HG02623 (cell line): ENCODE measurements at regions not wholly inside any gene's neighbourhood (a gene's known extent, or its start where the extent isn't known, plus 50 kb on each side); places are given as distances from the start of the nearest gene placed in this dataset.

Experiments
- ATAC-seq: cut with Tn5 transposase; IDR thresholded peaks from one replicate; pipeline ENCODE4 v1.9.1; 2021; ENCODE audit warnings: moderate library complexity; ENCODE audit not compliant: unreplicated experiment

DNA sequence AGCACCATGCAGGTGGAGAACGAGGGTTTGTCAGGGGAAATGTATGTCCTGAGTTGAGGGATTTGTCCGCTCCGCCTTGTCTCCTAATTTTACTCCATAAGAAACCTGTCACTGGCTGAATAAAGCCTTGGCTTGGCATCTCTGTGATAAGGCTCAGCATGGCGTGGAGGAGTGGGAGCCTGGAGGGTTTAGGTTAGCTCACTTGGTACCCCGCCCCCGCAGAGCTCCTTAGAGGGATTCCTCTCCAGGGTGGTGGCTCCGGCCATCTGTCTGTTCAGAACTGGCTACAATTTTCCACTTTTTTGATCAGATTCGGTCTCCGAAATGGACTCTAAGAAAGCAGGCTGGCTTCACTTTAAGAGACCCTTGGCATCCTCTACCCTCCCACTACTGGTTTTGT lies 192.2 kb upstream of the SYNDIG1 start:
- no peak for ATAC-seq

DNA sequence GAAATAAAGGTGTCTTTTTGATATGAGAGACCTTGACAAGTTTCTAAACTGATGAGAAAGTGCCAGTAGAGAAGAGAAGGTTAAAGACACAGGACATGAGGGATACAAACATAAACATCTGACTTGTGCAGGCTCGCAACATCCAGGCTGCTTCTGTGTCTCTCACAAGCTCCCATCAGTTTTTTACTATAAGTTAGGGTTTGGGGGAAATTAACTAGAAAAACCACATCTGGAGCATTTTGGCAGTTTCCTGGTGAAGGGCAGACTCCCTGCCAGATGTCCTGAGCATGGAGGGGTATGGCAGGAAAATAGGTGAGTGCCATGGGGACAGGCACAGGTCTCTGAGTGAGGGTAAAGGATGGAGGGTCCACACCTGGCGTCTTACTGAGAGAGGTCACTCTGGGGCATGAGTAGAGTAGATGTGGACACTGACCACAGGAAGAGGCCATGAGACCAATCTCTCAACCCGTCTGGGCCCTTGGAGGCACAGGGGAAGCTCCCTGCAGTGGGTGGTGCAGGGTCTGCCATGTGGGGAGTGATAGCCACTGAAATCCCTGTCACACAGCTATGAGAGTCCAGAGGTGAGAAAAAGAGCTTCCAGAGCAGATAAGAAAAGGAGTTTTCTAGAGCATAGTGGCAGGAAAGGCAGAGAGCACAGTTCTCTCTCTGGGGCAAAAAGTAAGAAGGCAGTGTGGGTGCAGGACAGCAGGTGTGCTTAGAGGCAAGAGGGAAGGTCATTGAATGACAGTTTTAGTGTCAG lies 193.3 kb upstream of the SYNDIG1 start:
- ATAC-seq: no peak

DNA sequence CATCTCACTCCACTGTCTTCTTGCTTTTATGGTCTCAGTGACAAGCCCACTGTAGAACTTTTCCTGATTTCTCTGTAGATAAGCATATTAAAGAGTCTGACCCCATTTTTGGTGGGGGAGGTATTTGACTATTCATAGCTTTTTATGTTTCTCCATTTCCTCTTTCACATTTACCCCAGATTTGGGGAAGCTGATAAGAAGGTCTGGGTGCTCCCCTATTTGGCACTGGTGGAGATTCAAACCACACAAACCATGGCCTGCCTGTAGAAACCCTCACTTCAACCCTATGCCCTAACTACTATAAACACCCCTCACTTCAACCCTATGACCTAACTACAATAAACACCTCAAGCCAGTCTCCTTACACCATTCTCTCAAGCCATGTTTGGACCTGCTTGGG lies 196.2 kb upstream of the SYNDIG1 start:
- no peak for ATAC-seq

DNA sequence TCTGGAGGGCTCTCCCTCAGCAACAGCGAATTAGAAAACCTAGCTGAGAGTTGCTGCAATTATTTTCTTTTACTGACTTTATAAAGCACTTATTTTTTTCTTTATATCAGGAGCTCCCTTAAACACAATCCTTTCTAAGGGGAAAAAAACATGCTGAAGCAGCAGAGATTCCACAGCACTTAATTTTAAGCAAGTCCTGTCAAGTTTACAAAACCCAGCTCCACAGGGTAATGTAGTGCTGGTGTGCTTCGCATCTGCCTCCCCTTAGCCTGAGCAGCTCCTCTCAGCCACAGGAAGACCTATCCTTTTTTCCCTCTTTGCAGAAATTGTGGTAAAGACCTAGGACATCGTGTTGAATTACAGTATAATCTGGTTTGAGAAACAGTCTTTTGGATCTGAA lies 208.1 kb upstream of the SYNDIG1 start:
- no peak for ATAC-seq

DNA sequence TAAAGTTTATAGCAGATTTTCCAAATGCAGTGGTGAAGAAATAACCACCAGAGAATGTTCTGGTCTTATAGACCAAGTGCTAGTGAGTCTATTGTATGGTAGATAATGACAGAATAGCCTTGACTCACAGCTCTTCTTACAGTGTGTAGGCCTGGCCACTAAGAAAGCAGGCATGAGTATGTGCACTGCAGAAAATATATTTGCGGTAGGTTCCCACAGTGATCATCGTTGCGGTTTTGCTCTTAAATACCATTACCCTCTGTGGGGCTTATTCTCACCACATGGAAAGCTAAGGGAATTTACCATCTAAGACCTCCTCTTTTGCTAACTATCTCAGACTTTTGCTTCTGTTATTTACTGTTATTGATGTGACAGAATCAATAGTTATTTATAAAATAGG lies 212.3 kb upstream of the SYNDIG1 start:
- no peak for ATAC-seq

DNA sequence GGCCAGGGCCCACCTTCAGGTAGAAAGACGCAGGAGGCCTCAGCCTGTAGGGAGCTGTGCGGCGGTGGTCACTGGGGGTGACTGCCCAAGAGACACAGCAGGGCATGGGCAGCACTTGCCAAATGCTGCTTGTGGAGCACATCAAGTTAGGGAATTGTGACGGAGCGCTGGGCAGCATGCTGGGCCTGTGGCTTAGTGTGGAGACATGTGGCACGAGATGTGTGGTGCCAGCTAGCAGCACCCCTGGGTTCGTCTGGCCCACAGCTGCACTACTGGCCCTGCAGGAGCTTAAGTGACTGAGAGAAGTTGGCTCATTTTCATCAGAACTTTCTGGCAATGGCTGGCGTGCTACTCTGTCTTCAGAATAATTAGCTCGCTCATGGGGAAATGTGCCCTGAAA lies 213.1 kb upstream of the SYNDIG1 start:
- no peak for ATAC-seq

DNA sequence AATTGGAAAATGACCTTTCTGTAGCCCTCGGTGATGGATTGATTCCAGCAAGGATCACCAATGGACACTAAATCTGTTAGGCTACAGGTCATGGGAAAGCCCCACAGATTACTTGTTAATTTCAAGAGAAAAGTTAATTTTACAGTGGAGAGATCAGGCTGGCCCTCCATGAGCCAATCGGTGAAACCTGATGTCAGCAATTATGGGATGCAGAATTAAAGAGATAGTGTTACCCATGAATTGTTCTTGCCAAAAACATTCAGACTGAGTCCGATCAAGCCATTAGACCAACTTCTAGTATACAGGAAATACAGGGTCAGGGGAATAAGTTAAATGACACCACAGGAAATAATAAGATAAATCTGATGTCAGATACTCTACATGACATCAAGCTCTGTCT lies 214.9 kb upstream of the SYNDIG1 start:
- no peak for ATAC-seq

DNA sequence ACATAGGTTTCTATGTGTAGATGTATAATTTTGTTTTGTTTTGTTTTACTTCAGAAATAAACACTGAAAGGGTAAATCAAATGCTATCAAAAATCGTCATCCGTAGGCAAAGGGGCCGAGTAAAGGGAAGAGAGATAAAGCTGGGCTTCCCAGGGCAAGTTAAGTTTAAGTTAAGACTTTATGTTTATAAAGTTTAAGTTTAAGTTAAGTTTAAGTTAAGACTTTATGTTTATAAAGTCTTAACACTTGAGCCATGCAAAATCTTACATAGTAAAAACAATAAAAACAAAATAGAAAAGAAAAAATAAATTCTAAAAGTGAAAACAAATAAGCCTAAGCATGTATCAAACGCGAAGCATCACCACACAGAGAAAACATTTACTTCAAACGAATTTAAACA lies 216.1 kb upstream of the SYNDIG1 start:
- no peak for ATAC-seq

DNA sequence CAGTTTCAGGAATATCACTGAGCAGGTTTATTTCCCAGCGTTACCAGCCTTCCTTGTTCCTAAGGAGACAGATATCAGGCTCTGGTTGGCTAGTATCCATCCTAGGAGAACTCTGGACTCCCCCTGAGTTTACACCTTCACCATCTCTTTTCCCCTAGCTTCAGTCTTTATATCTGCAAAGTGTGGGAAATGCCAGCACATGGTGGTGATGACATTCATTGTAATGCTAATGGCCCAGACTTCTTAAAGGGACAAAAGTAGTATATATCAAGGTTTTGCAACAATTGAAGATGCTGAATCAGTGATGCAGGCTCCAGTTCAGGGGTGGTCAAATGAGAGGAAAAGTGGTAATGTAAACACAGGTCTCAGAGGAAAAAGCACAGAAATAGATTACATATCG lies 224.3 kb upstream of the SYNDIG1 start:
- ATAC-seq: no peak

DNA sequence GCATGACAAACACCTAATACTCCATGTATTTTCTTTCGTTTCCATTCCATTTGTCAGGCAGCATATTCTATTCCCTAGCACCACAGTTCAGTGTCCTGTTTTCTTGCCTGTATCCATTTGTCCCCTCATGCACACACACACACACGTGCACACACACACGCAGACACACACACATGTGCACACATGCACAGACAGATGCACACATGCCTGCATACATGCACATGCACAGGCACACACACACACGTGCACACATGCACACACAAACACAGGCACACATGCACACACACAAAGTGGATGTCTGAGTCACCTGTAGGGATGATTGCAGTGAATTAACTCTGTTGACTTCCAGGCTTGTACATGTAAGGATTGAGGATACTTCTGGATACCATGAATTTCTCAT lies 226.7 kb upstream of the SYNDIG1 start:
- ATAC-seq: no peak

DNA sequence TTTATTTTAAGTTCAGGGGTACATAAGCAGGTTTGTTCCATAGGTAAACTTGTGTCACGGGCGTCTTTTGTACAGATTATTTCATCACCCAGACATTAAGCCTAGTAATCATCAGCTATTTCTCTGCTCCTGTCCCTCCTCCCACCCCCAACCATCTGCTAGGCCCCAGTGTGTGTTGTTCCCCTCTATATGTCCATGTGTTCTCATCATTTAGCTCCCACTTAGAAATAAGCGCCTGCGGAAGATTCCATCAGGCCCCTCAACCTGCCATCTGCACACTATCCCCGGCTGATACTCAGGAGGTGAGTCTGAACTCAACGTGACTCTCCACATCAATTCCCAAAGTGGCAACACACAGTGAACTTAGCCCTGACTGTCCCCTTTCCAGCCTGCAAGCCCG lies 228.0 kb upstream of the SYNDIG1 start:
- ATAC-seq: no peak

DNA sequence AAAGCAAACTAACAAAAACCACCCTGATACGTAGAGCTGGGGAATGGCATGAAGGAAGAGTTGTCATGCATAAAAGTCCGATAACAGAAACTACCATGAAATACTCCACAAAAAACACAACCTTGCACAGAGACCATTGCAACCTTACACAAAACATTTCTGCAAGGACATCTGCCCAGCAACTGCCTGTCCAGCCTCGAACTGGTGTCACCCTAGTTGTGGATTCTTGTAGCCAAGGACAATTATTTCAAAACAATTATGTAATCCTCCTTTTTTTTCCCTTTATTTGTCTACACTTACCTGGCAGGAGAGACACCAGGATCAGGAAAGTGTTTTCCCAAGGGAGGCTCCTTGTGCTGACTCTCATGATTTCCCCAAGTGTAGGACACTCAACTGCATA lies 232.5 kb upstream of the SYNDIG1 start:
- no peak for ATAC-seq

DNA sequence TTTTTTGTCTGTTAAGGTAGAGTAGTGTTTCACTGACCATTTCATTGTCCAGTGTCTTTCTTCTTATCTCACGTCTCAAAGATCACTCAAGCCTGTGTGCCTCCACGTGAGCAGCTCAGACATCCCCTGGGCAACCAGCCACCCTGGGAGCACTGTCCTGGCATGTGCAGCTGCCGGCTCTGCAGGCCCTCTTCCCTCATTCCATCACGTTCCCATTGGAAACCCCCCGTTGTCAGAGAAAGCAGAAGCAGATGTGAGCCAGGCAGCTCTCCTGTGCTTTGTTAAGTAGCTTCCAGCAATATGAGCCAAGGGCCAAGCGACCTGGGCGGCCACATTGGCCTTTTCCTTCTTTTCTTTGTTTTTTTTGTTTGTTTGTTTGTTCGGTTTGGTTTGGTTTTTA lies 233.2 kb upstream of the SYNDIG1 start:
- ATAC-seq: no peak

DNA sequence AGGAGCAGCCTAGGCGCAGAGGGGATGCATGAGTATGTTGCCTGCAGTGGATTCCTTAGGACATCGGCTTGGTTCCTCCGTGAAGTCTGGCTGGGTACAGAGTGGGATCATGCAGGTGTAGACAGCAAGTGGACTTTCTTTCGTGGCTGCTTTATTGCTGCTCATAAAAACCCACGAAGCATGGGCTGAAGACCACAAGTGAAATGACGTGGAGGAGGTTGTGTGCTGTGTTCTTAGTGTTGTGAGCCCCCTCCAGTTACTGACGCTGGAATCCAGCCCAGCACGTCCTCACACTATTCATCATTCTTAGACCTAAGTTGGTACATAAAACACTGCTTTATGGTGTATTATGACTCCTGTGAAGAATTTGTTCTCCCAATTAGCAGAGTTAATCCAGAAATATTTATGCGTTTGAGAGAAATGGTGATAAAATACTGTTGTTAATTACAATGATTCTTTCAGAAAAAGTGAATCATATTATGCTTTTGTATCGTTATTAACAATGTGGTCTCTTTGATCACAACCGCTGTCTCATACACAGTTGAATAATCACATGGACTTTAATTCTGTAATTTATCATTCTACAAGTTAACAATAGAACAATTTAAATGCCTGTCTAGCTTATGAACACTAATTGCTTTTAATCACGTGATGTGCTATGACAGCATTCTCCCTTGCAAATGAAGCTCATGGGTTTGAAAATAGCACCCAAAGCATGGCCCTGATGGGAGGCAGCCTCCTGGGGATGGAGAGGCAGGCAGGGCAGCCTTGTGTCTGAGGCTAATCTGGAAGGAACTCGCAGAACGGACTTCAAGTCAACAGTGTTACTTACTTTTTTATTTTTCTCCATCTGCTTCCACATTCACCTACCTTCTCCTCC lies 233.9 kb upstream of the SYNDIG1 start:
- ATAC-seq: no peak

DNA sequence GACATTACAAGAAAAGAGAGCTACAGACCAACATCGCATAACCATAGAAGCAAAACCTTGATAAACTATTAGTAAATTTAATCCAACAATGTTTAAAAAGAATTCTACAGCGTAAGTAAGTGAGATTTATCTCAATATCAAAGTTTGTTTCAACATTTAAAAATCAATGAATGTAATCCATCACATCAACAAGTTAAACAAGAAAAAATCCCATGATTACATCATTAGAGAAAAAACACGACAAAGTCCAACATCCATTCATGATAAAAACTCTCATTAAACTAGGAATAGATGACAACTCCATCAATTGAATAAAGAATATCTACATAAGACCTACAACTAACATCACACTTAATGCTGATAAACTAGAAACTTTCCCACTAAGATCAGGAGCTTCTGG lies 239.0 kb upstream of the GGTLC1 start:
- ATAC-seq: no peak

DNA sequence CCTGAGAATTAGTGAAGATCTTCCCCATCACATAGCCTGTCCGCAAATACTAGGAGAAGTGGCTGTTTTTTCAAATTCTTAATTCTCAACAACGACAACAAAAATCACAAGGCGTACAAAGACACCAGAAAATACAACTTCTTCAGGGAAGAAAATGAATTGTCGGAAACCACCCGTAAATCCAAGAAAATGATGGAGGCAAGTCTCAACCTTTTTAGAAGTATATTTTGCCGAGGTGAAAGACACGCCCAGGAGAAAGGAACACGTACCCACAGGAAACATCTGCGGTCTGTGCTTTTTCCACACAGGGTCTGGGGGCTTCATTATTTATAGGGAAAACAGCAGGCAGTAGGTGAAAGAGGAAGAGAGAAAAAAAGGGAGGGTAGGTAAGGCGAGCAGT lies 223.9 kb upstream of the GGTLC1 start:
- no peak for ATAC-seq

DNA sequence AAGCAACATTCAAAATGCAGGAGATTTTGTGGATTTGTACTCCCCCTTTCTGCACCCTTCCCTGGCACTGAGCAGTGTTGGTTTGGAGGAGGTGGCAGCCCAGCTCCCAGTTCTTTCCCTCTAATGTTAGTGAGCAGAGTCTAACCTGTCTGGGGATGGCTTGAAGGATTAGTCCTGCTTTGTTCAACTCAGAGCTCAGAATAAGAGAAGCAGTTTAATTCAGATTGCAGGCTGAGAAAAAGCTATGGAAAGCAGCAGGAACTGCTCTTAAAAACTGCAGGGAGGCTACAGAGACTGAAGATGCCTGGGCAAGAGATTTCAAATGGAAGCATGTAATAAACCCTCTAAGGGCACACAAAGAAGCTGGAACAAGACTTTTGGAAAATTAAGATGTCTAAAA lies 223.4 kb upstream of the GGTLC1 start:
- ATAC-seq: no peak

DNA sequence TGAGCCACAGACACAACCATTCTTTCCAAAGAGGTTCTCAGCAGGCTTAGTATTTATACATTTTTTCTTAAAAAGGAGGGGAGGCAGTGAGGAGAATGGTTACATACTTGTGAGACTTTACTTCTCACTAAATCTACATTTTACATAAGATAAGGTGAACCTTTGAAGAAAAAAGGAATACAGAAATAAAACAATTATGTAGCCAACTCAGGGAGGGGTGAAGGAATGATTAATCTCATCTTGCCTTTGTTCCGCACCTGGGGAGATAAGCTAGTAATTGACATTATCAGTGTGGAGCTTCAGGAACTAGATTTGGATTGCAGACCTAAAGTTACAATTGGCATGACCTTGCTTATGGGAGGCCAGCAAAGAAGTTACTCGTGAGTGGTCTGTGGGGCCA lies 221.8 kb upstream of the GGTLC1 start:
- ATAC-seq: no peak

DNA sequence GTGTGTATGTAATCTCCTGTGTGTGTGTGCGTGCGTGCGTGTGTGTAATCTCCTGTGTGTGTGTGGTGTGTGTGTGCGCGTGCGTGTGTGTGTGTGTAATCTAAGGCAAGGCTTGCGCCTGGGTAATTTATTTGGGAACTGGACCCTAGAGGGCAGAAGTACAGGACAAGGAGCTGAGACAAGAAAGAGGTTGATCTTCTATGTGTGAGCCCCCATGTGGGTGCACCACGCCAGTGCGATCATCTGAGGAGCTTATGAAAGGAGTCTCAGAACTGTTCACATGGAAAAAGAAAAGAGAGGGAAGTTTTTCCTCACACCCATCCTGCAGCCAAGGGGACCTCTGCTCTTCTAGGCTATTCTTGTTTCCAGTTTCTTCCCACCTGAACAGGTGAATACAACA lies 220.1 kb upstream of the GGTLC1 start:
- ATAC-seq: no peak

DNA sequence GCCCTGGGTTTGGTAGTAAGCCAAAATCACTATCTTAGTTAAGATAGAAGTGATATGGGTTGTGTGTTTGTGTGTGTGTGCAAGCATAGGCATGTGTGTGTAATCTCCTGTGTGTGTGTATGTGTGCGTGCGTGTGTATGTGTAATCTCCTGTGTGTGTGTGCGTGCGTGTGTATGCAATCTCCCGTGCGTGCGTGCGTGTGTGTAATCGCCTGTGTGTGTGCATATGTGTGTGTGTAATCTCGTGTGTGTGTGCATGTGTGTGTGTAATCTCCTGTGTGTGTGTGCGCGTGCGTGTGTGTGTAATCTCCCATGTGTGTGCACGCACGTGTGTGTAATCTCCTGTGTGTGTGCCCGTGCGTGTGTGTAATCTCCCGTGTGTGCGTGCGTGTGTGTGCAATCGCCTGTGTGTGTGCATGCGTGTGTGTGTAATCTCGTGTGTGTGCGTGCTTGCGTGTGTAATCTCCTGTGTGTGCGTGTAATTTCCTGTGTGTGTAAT lies 219.3 kb upstream of the GGTLC1 start:
- no peak for ATAC-seq

DNA sequence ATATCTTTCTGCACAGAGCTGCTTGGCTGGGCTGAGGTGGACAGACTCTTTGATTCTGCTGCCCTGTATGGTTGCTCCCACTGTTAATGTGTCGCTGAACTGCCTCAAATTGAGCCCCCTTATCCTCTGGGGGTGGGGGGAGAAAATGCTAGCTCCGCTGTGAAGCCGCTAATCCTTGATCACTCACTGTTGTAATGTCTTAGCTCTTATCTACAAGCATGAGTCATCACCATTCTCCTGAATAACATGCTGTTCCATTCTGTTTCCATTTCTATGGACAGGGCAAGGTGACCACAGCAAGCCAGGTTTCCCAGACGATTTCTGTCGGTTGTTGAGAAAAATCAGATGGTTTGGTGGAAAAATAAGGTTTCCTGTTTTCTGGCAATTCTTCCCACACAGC lies 218.4 kb upstream of the GGTLC1 start:
- no peak for ATAC-seq

DNA sequence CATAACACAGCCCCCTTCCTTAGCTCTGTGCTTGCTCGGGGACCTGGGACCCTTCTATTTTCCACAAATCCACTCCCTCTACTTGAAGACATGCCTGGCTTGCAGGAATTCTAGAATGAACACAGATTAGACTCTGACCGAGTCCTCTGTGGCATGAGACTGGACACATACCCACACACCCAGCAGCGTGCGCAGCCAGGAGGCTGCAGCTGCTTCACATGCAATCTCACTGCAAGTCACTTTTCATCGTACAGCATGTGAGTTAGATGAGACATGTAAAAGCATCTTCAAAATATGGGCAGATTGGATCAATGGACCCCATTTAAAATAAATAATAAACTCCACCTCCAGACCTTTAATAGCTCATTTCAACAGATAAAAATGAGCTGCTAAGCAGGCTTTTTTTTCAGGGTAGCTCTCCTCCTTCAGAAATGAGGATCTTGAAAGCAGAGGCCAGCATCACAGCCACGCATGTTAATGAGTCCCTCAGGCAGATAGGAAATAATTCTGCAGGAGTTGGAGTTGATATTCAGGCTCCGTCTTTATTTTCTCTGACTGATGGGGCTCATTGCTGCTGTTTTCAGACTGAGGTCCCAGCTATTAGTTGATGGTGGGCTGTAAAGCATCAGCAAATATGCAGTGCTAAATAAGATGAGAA lies 215.1 kb upstream of the GGTLC1 start:
- ATAC-seq: no peak
